HFFc6 (cell line): ENCODE measurements at regions not wholly inside any gene's neighbourhood (a gene's known extent, or its start where the extent isn't known, plus 50 kb on each side); places are given as distances from the start of the nearest gene placed in this dataset.

ENCODE experiments used
- DNase-seq: peaks from one replicate; pipeline ENCODE4 v3.0.0-alpha.2; 2018
- H3K27ac Mint-ChIP-seq: 2 replicates; pipeline ENCODE4 v1.8.0; 2020; ENCODE audit warnings: mild to moderate bottlenecking, mixed read lengths
- H3K27me3 Mint-ChIP-seq: 2 replicates; pipeline ENCODE4 v1.8.0; 2021; ENCODE audit warnings: mild to moderate bottlenecking, moderate library complexity, mixed read lengths; ENCODE audit not compliant: insufficient read depth
- H3K36me3 Mint-ChIP-seq: 2 replicates; pipeline ENCODE4 v1.8.0; 2021; ENCODE audit warnings: low read depth, mixed read lengths
- H3K4me1 Mint-ChIP-seq: 2 replicates; pipeline ENCODE4 v1.8.0; 2020; ENCODE audit warnings: low read depth, mixed read lengths
- H3K4me3 Mint-ChIP-seq: 2 replicates; pipeline ENCODE4 v1.8.0; 2020; ENCODE audit warnings: mild to moderate bottlenecking, moderate library complexity, mixed read lengths
- H3K9me3 Mint-ChIP-seq: 2 replicates; pipeline ENCODE4 v1.8.0; 2020; ENCODE audit warnings: mild to moderate bottlenecking, mixed read lengths
- TF ChIP-seq, protein P1 (sequence below): fragments of 200-600 bp; sonication (generic); IDR thresholded peaks from 2 replicates; pipeline ENCODE4 v1.5.0; 2021; ENCODE audit warnings: antibody characterized with exemption, mild to moderate bottlenecking

DNA sequence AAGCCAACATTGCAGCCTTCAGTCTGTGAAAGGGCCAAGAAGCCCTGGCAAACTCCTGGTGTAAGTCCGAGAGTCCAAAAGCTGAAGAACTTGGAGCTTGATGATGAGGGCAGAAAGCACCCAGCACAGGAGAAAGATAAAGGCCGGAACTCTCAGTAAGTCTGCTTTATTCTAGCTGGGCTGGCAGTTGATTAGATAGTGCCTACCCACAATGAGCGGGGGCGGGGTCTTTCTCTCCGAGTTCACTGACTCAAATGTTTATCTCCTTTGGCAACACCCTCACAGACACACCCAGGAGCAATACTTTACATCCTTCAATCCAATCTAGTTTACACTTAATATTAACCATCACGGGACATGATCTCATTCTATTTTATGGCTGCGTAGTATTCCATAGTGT is 1317.1 kb downstream of the SLITRK1 start:
- DNase-seq: no peak
- no peak overlapping the region for H3K4me3 Mint-ChIP-seq
- H3K27ac Mint-ChIP-seq: no peak overlapping the region
- H3K9me3 Mint-ChIP-seq: no peaks in the 10 kb centered on the region
- H3K36me3 Mint-ChIP-seq: 0 out of 2 replicates have a peak, but pooled peaks cover 1% of the 10 kb centered on the region
- no peaks in the 10 kb centered on the region for H3K27me3 Mint-ChIP-seq
- H3K4me1 Mint-ChIP-seq: peaks cover 26% of the 10 kb centered on the region
- TF ChIP-seq, protein P1, sequence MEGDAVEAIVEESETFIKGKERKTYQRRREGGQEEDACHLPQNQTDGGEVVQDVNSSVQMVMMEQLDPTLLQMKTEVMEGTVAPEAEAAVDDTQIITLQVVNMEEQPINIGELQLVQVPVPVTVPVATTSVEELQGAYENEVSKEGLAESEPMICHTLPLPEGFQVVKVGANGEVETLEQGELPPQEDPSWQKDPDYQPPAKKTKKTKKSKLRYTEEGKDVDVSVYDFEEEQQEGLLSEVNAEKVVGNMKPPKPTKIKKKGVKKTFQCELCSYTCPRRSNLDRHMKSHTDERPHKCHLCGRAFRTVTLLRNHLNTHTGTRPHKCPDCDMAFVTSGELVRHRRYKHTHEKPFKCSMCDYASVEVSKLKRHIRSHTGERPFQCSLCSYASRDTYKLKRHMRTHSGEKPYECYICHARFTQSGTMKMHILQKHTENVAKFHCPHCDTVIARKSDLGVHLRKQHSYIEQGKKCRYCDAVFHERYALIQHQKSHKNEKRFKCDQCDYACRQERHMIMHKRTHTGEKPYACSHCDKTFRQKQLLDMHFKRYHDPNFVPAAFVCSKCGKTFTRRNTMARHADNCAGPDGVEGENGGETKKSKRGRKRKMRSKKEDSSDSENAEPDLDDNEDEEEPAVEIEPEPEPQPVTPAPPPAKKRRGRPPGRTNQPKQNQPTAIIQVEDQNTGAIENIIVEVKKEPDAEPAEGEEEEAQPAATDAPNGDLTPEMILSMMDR: no peak

DNA sequence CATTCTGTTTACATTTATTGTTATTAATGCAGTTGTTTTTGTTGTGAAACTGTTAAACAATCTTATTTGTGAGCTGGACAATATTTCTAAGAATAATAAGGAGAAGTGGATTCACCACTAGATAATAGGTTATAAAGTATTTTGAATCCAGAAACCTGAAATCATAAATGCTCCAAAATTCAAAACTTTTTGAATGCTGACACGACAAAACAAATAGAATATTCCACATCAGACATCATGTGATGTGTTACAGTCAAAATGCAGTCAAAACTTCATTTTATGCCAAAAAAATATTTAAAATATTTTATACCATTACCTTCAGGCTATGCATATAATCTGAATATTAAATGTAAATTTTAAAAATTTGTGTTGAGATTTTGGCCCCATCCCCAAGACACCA is 1321.4 kb downstream of the SLITRK1 start:
- Mint-ChIP-seq H3K4me3 (no peak overlapping the region), H3K9me3 (no peaks in the 10 kb centered on the region), H3K36me3 (no peaks in the 10 kb centered on the region), H3K4me1 (peaks cover 3% of the 10 kb centered on the region; the same call in 1 of the 2 replicates), H3K27ac (no peak overlapping the region), H3K27me3 (no peaks in the 10 kb centered on the region)
- no peak for DNase-seq
- TF ChIP-seq, protein P1: no peak

DNA sequence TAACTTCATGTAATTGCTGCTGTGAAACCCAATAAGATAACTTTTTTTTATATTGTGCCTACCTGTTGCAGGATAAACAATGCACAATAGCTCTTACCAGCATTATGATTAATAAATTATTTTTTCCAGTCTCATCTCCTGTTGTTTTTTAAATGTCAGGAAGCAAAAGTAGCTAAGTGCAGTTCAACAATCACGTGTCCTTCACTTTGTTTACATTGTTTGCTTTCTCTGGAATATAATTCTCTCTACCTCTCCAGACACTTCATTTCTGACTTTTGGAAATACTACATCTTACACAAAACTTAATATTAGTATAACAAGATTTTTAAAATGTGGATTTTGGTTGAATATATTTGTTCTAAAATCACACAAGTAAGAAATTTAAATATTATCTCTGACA is 1359.4 kb downstream of the SLITRK1 start:
- Mint-ChIP-seq H3K4me3 (no peak overlapping the region), H3K4me1 (peaks cover 25% of the 10 kb centered on the region), H3K9me3 (no peaks in the 10 kb centered on the region), H3K36me3 (no peaks in the 10 kb centered on the region), H3K27me3 (no peaks in the 10 kb centered on the region), H3K27ac (no peak overlapping the region)
- no peak for DNase-seq
- TF ChIP-seq, protein P1: no peak

DNA sequence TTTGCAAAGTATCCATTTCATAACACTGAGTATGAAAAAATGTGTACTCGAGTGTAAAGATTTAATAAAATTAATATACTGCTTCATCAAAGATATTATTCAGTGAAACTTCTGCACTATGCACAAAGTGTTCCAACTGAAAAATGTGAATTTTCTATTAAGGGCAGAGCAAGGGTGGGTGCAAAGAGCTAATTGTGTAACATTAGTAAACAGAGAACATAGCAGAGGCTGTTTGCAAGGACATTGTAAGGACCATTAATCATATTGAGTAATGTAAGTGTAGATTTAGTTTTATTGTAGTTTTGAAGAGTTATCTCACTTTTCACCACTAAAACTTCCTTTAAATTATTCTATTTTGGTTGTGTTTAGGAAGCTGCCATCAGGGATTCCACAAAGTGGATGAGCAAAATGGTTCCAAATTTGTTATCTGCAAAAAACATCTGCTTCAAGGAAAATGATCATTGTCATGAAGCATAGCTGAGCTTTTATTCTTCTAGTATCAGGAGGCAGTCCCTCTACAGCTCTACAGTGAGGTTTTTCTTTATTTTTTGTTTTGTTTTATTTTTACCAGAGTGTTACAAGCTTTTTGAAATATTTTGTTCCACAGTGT is 1375.4 kb downstream of the SLITRK1 start:
- Mint-ChIP-seq H3K9me3 (no peaks in the 10 kb centered on the region), H3K4me3 (no peak overlapping the region), H3K27ac (no peak overlapping the region), H3K27me3 (no peaks in the 10 kb centered on the region), H3K4me1 (no peaks in the 10 kb centered on the region), H3K36me3 (no peaks in the 10 kb centered on the region)
- TF ChIP-seq, protein P1: no peak
- no peak for DNase-seq

DNA sequence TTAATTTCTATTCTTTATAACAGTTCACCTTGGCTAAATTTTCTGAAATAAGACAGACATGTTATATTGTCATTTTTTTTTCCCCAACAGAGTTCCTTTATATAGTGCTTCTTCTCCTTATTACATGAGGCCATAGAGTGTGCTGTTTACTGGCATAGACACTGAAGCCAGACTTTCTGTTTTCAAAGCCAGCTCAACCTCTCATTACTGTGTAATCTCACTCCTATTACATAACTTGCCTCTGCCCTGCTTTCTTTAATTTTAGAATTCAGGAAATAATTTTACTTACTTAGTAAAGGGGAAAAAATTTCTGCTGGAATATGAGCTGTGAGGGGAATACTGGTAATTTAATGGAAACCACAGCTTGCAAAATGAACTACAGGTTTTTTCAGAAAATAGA is 1380.4 kb downstream of the SLITRK1 start:
- Mint-ChIP-seq H3K4me1 (no peaks in the 10 kb centered on the region), H3K36me3 (no peaks in the 10 kb centered on the region)

More for the DNA sequence above, 1380.4 kb downstream of the SLITRK1 start:
- H3K9me3 Mint-ChIP-seq: no peaks in the 10 kb centered on the region
- DNase-seq: no peak
- no peak overlapping the region for H3K27ac Mint-ChIP-seq
- H3K27me3 Mint-ChIP-seq: no peaks in the 10 kb centered on the region
- TF ChIP-seq, protein P1: no peak
- H3K4me3 Mint-ChIP-seq: no peak overlapping the region
